ENCODE measurements at regions not wholly inside any gene's neighbourhood (a gene's known extent, or its start where the extent isn't known, plus 50 kb on each side); places are given as distances from the start of the nearest gene placed in this dataset.
"Not testable (repeated sequence)": the region's sequence is repeated elsewhere in the genome, so short reads cannot be mapped to it uniquely, and the experiment has no call there.

DNA sequence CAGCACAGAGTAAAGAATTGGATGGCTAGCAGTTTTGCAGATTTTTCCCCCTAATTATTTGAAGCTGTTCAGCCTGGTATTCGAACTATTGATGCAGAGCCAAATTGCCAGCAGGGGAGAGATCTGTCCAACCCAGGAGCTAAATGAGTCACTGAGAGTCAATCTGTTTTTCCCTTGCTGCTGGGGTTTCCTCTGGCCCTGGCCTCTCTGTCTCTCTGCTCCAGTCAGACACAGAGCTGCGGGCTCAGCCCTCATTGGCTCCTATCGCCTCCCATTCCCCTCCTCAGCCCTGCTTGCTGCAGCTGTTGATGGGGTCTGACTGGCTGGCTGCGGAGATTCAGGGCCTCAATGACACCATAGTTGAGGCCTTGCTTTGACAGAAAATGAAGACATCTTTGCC, 284.9 kb upstream of the NOTCH2NLA start:
- not testable (repeated sequence) for H2BK12ac ChIP-seq (ENCODE audit: insufficient read length, low read depth, low read length); H3T11ph ChIP-seq (ENCODE audit: low read length); H3K14ac ChIP-seq (ENCODE audit: insufficient read depth, low read length); H4K5ac ChIP-seq (ENCODE audit: insufficient read length, low read depth, low read length); H3K79me1 ChIP-seq (ENCODE audit: insufficient read depth, low read depth, low read length, poor library complexity, severe bottlenecking); H2BK5ac ChIP-seq (ENCODE audit: insufficient read length, low read length); H3K4me1 Mint-ChIP-seq; H3K23me2 ChIP-seq (ENCODE audit: insufficient read length, low read depth, low read length, poor library complexity, severe bottlenecking); H3K27ac ChIP-seq (ENCODE audit: insufficient read length, low read depth, low read length); H2BK15ac ChIP-seq (ENCODE audit: low read depth, low read length); H3K27me3 ChIP-seq (ENCODE audit: insufficient read depth, low read length); H3K56ac ChIP-seq (ENCODE audit: insufficient read length, low read depth, low read length); H2AK5ac ChIP-seq (ENCODE audit: insufficient read length, low read length); H2AFZ ChIP-seq (ENCODE audit: low read length); H3K9ac ChIP-seq (ENCODE audit: extremely low read depth, insufficient read length, low read length); H3K27ac Mint-ChIP-seq; H3K4me1 ChIP-seq (ENCODE audit: insufficient read depth, low read length); H3K79me2 ChIP-seq (ENCODE audit: insufficient read depth, low read length); H3K27me3 Mint-ChIP-seq (ENCODE audit: low read depth); H3K4me3 Mint-ChIP-seq; H3K23ac ChIP-seq (ENCODE audit: insufficient read length, low read depth, low read length); H3K9me3 Mint-ChIP-seq; H4K91ac ChIP-seq (ENCODE audit: insufficient read length, low read depth, low read length); H3K4me2 ChIP-seq (ENCODE audit: insufficient read depth, insufficient read length, low read length); H4K20me1 ChIP-seq (ENCODE audit: control insufficient read depth, insufficient read depth, insufficient read length); H2BK20ac ChIP-seq (ENCODE audit: low read depth, low read length, poor library complexity, severe bottlenecking); H3K9me3 ChIP-seq (ENCODE audit: control insufficient read depth, low read depth, low read length); H4K8ac ChIP-seq (replicated peaks; ENCODE audit: insufficient read length, low read depth, low read length); H3K4ac ChIP-seq (ENCODE audit: low read depth, low read length); H3K18ac ChIP-seq (ENCODE audit: insufficient read length, low read depth, low read length); H3K36me3 Mint-ChIP-seq (ENCODE audit: insufficient read depth in 1 of 3, low read depth in 3 of 3); H2BK120ac ChIP-seq (ENCODE audit: low read depth, low read length, poor library complexity, severe bottlenecking); DNase-seq
- WGBS (ENCODE audit: extremely low coverage, insufficient read length, low lambda C conversion rate) = no CpG with 5 or more reads among the region's 4 CpGs

GRCh38 chr1:146511047-146511777, 282.4 kb upstream of the NOTCH2NLA start:
- not testable (repeated sequence) for H2BK12ac ChIP-seq (ENCODE audit: insufficient read length, low read depth, low read length); H4K8ac ChIP-seq (replicated peaks; ENCODE audit: insufficient read length, low read depth, low read length); H3K27me3 Mint-ChIP-seq (ENCODE audit: low read depth); H3K4me2 ChIP-seq (ENCODE audit: insufficient read depth, insufficient read length, low read length); H3K27me3 ChIP-seq (ENCODE audit: insufficient read depth, low read length); H2BK20ac ChIP-seq (ENCODE audit: low read depth, low read length, poor library complexity, severe bottlenecking); H4K5ac ChIP-seq (ENCODE audit: insufficient read length, low read depth, low read length); H3K4me1 ChIP-seq (ENCODE audit: insufficient read depth, low read length); H3K27ac Mint-ChIP-seq; H3K9me3 ChIP-seq (ENCODE audit: control insufficient read depth, low read depth, low read length); H2AFZ ChIP-seq (ENCODE audit: low read length); H2BK5ac ChIP-seq (ENCODE audit: insufficient read length, low read length); H3K23me2 ChIP-seq (ENCODE audit: insufficient read length, low read depth, low read length, poor library complexity, severe bottlenecking); H3K18ac ChIP-seq (ENCODE audit: insufficient read length, low read depth, low read length); H3K4ac ChIP-seq (ENCODE audit: low read depth, low read length); H3K79me2 ChIP-seq (ENCODE audit: insufficient read depth, low read length); H2AK5ac ChIP-seq (ENCODE audit: insufficient read length, low read length); H3K27ac ChIP-seq (ENCODE audit: insufficient read length, low read depth, low read length); H4K20me1 ChIP-seq (ENCODE audit: control insufficient read depth, insufficient read depth, insufficient read length); H3K9ac ChIP-seq (ENCODE audit: extremely low read depth, insufficient read length, low read length); DNase-seq; H3K9me3 Mint-ChIP-seq; H3K14ac ChIP-seq (ENCODE audit: insufficient read depth, low read length); H2BK120ac ChIP-seq (ENCODE audit: low read depth, low read length, poor library complexity, severe bottlenecking); H3K79me1 ChIP-seq (ENCODE audit: insufficient read depth, low read depth, low read length, poor library complexity, severe bottlenecking); H3K4me3 Mint-ChIP-seq; H3T11ph ChIP-seq (ENCODE audit: low read length); H4K91ac ChIP-seq (ENCODE audit: insufficient read length, low read depth, low read length); H3K56ac ChIP-seq (ENCODE audit: insufficient read length, low read depth, low read length); H3K36me3 Mint-ChIP-seq (ENCODE audit: insufficient read depth in 1 of 3, low read depth in 3 of 3); H2BK15ac ChIP-seq (ENCODE audit: low read depth, low read length); H3K23ac ChIP-seq (ENCODE audit: insufficient read length, low read depth, low read length); H3K4me1 Mint-ChIP-seq
- no CpG with 5 or more reads among the region's 7 CpGs for WGBS (ENCODE audit: extremely low coverage, insufficient read length, low lambda C conversion rate)
